Activated naive CD4-positive, alpha-beta T cell treated with anti-CD3 and anti-CD28 coated beads, Interleukin-2, amount 50 U/mL, for 72 hours (primary cell): ENCODE measurements at regions not wholly inside any gene's neighbourhood (a gene's known extent, or its start where the extent isn't known, plus 50 kb on each side); places are given as distances from the start of the nearest gene placed in this dataset.
"Not testable (repeated sequence)": the region's sequence is repeated elsewhere in the genome, so short reads cannot be mapped to it uniquely, and the experiment has no call there.

Experiments
- ATAC-seq, 2 donors: fragments of 150-1000 bp; cut with Tn5 transposase; 2 replicates each; pipeline ENCODE4 v1.10.0; 2021; ENCODE audit warnings: mild to moderate bottlenecking in 2 of 2, moderate library complexity in 2 of 2
- DNase-seq, 2 donors: peaks; one replicate each; pipeline ENCODE4 v3.0.0; 2021 to 2022; ENCODE audit warnings: low spot score in 2 of 2
- H3K27ac Mint-ChIP-seq, 2 donors: one replicate each; pipeline ENCODE4 v1.8.0; 2022; ENCODE audit warnings: mild to moderate bottlenecking in 2 of 2, mixed read lengths in 2 of 2
- H3K36me3 Mint-ChIP-seq, 2 donors: one replicate each; pipeline ENCODE4 v1.8.0; 2022; ENCODE audit warnings: mixed read lengths in 2 of 2
- H3K9me3 Mint-ChIP-seq, 2 donors: one replicate each; pipeline ENCODE4 v1.8.0; 2022; ENCODE audit warnings: mixed read lengths in 2 of 2

DNA sequence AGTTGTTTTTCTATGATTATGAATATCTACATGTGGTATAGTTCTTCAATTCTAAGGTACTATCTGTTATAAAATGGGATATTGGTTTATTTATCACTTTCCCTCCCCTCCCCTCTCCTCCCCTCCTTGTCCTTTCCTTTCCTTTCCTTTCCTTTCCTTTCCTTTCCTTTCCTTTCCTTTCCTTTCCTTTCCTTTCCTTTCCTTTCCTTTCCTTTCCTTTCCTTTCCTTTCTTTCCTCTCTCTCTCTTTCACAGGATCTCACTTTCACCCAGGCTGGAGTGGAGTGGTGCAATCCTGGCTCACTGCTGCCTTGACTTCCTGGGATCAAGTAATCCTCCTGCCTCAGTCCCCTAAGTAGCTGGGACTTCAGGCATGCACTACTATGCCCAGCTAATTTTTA is 466.8 kb downstream of the DMAC1 start:
- Mint-ChIP-seq H3K9me3 (no peaks in the 10 kb centered on the region), H3K36me3 (no peaks in the 10 kb centered on the region), H3K27ac (no peak overlapping the region)
- ATAC-seq (no peak), DNase-seq (no peak)

DNA sequence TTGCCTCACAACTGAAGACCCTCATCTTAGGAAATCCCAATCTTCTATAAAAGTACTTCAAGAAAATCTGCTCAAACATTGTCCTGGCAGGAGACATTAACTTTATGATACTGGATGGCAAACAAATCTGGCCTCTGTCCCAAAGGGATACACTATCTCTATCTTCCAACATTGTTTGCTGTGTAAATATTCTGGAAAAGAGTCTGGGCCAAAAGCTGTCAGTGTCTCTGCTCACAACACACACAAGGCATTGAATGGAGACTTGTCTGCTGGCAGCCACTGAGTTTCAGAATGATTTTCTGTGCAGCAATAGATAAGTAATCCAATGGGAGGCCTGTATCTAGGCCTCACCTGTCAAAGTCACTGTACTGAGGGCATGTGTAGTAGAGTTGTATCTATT is 471.1 kb downstream of the DMAC1 start:
- H3K9me3 Mint-ChIP-seq, result no peaks in the 10 kb centered on the region
- no peak overlapping the region for H3K27ac Mint-ChIP-seq
- DNase-seq (no peak), ATAC-seq (no peak)
- no peaks in the 10 kb centered on the region for H3K36me3 Mint-ChIP-seq

DNA sequence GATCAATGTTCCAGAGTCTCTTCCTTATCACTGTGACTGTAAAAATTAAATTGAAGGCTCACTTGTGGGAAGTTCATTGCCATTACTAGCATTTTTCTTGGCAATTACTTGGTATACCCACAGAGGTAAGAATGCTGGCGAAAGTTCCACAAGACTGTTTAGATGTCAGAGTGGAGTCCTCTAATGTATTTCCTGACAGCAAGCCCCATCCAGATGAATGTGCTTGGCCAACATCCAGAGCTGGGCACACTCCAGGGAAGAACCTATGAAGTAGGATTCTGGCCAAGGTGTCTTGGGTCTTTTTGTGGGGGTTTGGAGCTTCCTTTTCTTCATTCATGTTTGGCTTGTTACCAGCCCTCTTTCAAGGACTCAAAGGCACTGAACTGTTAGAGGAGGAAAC is 473.6 kb downstream of the DMAC1 start:
- DNase-seq (no peak), ATAC-seq (no peak)
- no peaks in the 10 kb centered on the region for H3K36me3 Mint-ChIP-seq
- H3K9me3 Mint-ChIP-seq, result no peaks in the 10 kb centered on the region
- H3K27ac Mint-ChIP-seq, result no peak overlapping the region

DNA sequence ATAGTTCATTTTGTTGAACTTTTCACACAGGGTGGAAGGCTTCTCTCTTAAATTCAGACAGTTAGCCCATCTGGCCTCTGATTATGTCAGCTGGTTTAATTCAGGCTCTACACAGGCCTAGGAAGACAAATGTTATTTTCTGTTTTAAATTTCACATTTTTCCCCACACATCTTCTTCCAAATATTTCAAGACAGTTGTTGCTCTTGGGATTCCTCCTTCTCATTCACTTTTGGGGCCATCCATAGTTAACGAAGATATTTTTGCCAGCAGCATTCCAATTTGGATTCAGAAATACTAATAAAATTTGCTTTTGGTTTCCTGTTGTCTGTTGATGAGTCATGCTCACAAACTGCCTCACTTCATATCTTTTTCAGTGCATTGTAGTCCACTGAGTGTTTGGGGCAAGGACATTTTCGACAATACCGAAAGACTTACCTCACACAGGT is 475.4 kb downstream of the DMAC1 start:
- H3K36me3 Mint-ChIP-seq, result no peaks in the 10 kb centered on the region
- ATAC-seq (no peak), DNase-seq (no peak)
- H3K9me3 Mint-ChIP-seq, result no peaks in the 10 kb centered on the region
- no peak overlapping the region for H3K27ac Mint-ChIP-seq

DNA sequence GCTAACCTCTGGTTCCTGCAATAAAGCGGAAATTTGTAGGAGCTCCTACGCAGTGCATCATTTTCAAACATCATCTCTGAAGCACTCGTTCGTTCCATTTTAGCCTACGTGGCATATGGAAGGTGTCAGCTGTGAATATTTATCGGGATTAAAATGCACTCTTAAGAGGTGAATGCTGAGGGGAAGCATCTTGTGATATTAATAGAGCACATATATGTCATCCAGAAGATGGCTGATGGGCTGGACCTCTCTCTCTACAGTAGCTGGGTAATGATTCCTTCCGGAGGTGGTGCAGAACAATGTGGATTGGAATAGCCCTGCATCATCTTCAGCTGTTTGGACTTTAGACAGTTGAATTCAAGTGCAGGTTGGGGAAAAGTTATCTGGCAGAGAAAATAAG is 478.7 kb downstream of the DMAC1 start:
- ATAC-seq, result no peak
- no peak overlapping the region for H3K27ac Mint-ChIP-seq

DNA sequence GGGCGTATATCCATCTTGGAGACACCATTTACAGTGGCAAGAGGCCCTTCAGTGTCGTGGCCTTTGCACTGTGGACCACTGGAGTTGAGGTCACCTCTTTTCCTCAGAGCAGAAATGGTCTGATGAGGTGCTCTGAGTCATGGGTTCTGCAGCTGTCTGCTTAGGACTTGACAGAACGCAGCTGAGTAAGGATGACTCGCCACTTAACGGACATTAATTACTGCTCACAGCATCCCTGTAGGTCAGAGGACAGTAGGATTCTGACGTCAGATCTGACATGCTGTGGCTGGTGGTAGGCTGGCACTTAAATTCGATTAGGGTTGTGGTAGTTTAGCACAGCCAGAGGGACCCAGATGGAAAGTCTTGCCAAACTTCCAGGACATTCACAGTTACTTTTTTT is 479.4 kb downstream of the DMAC1 start:
- H3K27ac Mint-ChIP-seq, result no peak overlapping the region
- DNase-seq (no peak), ATAC-seq (no peak)
- H3K9me3 Mint-ChIP-seq, result peaks cover 5 to 7% of the 10 kb centered on the region in 2 donors
- peaks cover 0 to 6% of the 10 kb centered on the region in 2 donors for H3K36me3 Mint-ChIP-seq

More for the DNA sequence above, 478.7 kb downstream of the DMAC1 start:
- no peak for DNase-seq
- Mint-ChIP-seq H3K9me3 (no peaks in the 10 kb centered on the region), H3K36me3 (no peaks in the 10 kb centered on the region)

DNA sequence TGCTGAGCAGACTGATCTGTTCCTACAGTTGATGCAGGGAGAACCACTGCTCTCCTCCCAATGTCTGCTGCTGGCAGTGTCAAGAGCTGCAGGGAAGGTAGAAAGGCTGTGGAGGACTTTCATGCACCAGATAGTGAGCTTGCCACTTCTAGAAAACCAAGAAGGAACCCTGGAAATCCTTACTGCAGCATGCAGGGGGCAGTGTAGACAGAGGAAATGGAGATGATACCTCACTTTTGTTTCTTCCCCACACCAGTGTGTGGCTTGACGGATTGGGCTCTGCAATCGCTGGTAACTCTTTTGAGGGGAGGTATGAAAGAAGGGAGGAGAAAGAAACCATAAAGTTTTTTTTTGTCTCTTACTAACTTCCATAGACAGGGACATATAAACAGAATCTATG is 480.7 kb downstream of the DMAC1 start:
- DNase-seq (no peak), ATAC-seq (no peak)
- peaks cover 7 to 10% of the 10 kb centered on the region in 2 donors for H3K9me3 Mint-ChIP-seq

DNA sequence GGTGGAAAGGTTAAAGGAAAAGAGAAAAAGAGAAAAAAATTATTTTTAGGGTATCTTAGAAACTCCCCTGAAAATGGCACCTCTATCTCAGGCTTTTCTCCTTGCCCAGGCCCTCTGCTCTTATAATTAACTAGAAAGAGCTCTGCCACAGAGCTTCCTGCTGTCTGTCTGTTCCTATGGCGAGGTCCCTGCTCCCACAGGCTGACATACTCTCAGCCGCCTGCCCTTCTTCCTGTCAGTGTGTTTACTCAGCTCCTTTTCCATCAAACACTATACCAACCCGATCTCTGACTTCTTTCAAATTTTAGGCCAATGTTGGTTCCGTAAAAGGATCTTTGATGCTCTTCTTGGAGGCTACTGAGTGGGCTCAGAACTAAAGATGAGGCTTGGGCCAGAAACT is 482.6 kb downstream of the DMAC1 start:
- ATAC-seq (no peak), DNase-seq (no peak)
- Mint-ChIP-seq H3K27ac (no peak overlapping the region), H3K36me3 (peaks cover 14 to 27% of the 10 kb centered on the region in 2 donors), H3K9me3 (peaks cover 21 to 25% of the 10 kb centered on the region in 2 donors)

More for the DNA sequence above, 480.7 kb downstream of the DMAC1 start:
- Mint-ChIP-seq H3K36me3 (peaks cover 2 to 12% of the 10 kb centered on the region in 2 donors), H3K27ac (no peak overlapping the region)

DNA sequence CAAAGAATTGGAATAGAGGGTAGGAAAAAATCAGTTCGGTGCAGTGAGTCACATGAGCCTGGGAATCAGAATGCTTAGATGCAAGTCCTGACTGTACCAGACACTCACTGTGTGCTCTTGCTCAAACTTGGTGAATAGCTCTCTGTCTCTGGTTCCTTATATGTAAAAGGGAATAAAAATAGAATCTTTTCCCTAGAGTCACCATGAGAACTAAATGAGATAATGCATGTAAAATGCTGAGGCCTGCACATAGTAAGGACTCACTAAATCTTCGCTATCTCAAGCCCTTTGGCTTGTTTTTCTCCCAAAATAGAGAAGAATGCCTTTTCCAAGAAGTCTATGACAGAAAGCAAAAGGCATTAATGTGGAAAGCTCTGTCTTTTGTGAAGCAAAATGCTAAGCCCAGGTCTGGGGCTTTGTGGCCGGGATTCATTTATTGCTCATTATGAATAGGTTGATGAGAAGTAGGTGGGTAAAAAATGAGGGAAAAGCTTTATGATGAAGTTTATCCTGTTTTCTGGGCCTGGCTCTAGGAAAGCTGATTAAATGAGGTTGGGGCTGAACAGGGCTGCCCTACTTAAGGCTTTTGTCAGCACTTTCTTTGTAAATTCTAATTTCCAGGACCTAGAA is 483.3 kb downstream of the DMAC1 start:
- H3K27ac Mint-ChIP-seq, result no peak overlapping the region
- peaks cover 21 to 29% of the 10 kb centered on the region in 2 donors for H3K9me3 Mint-ChIP-seq
- peaks cover 15 to 28% of the 10 kb centered on the region in 2 donors for H3K36me3 Mint-ChIP-seq
- no peak for DNase-seq
- ATAC-seq, result no peak

DNA sequence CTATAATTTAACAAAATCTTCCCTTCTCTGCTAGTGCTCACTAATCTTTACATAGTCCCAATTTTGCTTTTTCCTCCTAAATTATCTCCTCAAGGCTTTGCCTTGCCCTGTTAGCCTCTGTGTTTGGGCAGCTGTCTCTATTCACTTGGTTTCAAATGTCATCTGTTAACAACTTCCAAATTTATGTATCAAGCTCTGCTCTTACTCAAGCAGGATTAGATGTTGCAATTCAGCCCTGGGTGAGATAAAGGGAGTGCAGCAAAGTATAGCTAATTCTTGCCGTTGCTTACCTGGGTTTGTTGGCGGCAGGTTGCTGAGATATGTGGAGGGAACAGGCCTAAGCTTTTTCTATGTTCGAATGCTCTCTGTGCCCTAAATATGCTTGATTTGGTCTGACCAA is 483.8 kb downstream of the DMAC1 start:
- DNase-seq (no peak), ATAC-seq (no peak)
- no peak overlapping the region for H3K27ac Mint-ChIP-seq
- peaks cover 21 to 33% of the 10 kb centered on the region in 2 donors for H3K36me3 Mint-ChIP-seq
- peaks cover 25 to 34% of the 10 kb centered on the region in 2 donors for H3K9me3 Mint-ChIP-seq

DNA sequence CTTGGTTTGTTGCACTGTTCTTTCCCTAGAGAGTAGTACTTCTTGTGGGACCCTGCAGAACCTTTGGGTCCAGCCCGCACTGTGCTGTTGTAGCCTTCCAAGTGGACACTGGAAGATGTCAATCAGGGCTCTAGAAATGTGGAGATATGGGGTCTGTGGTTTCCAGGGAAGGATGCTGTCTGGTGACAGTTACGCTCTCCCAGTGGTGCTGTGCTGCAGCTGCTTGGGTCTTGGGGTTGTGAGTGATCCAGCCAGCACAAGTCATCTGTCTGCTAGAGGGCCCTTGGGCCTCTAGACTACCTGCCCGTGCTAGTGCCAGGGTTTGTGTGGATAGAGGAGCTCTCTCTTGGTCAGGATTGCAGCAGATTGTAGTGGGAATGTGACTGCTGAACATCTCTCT is 484.5 kb downstream of the DMAC1 start:
- DNase-seq, result no peak
- Mint-ChIP-seq H3K9me3 (peaks cover 28 to 40% of the 10 kb centered on the region in 2 donors), H3K36me3 (peaks cover 26 to 36% of the 10 kb centered on the region in 2 donors), H3K27ac (no peak overlapping the region)
- no peak for ATAC-seq

DNA sequence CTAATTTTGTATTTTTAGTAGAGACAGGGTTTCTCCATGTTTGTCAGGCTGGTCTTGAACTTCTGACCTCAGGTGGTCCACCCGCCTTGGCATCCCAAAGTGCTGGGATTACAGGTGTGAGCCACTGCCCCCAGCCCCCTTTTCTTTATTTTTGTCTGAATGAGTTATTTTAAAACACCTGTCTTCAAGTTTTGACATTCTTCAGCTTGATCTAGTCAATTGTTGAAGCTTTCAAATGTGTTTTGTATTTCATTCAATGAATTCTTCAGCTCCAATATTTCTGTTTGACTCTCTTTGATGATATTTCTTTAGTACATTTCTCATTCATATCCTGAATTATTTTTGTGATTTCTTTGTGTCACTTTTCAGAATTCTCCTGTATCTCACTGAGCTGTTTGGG is 486.2 kb downstream of the DMAC1 start:
- DNase-seq, result no peak
- no peak overlapping the region for H3K27ac Mint-ChIP-seq
- ATAC-seq, result no peak
- peaks cover 33 to 49% of the 10 kb centered on the region in 2 donors for H3K9me3 Mint-ChIP-seq
- H3K36me3 Mint-ChIP-seq, result peaks cover 35 to 43% of the 10 kb centered on the region in 2 donors

DNA sequence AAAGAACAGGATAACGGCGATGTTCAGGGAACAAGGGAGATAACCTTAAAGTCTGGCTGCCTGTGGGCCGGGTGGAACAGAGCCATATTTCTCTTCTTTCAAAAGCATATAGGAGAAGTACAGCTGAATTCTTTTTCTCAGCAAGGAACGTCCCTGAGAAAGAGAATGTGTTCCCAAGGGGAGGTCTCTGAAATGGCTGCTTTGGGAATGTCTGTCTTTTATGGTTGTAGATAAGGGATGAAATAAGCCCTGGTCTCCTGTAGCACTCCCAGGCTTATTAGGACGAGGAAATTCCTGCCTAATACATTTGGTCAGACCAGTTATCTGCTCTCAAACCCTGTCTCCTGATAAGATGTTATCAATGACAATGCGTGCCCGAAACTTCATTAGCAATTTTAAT is 490.5 kb downstream of the DMAC1 start:
- not testable (repeated sequence) for H3K27ac Mint-ChIP-seq, DNase-seq, ATAC-seq
- Mint-ChIP-seq H3K36me3 (peaks cover 33 to 34% of the 10 kb centered on the region in 2 donors), H3K9me3 (peaks cover 30 to 58% of the 10 kb centered on the region in 2 donors)

DNA sequence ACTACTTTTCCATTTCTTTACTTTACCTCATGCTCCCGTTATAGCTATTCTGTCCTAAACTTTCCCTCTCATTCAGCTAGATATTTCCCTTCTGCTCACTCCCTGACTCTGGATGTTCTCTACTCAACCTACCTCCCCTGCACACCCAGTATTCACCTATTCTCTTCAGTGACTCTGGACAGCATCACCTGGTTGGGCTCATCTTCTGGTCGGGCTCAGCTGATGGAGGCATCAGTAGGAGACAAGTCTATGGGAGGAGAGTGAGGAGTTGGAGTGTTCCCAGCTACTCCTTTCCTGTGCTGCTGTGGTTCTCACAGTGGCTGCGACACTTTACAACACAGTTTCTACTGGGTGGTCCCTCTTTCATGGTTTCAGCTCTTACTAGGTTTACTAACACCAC is 493.9 kb downstream of the DMAC1 start:
- no peak for ATAC-seq
- H3K9me3 Mint-ChIP-seq, result peaks cover 11 to 32% of the 10 kb centered on the region in 2 donors
- no peak overlapping the region for H3K27ac Mint-ChIP-seq
- no peak for DNase-seq
- peaks cover 10 to 14% of the 10 kb centered on the region in 2 donors for H3K36me3 Mint-ChIP-seq

DNA sequence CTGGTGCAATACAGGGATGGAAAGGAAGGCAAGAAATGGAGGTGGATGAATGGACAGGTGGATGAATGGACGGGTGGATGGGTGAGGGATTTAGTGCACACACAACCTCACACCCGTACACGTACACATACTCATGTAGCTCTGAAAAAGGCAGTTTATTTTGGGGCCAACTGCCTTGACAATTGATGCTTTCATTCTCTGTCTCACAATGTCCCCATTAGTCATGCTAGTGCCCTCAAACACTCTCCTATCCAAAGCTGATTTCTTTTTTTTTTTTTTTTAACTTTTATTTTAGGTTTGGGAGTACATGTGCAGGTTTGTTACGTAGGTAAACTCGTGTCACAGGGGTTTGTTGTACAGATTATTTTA is 495.0 kb downstream of the DMAC1 start:
- Mint-ChIP-seq H3K9me3 (peaks cover 7 to 23% of the 10 kb centered on the region in 2 donors), H3K27ac (no peak overlapping the region), H3K36me3 (peaks cover 4% of the 10 kb centered on the region in 2 donors)
- DNase-seq, result no peak
- no peak for ATAC-seq

DNA sequence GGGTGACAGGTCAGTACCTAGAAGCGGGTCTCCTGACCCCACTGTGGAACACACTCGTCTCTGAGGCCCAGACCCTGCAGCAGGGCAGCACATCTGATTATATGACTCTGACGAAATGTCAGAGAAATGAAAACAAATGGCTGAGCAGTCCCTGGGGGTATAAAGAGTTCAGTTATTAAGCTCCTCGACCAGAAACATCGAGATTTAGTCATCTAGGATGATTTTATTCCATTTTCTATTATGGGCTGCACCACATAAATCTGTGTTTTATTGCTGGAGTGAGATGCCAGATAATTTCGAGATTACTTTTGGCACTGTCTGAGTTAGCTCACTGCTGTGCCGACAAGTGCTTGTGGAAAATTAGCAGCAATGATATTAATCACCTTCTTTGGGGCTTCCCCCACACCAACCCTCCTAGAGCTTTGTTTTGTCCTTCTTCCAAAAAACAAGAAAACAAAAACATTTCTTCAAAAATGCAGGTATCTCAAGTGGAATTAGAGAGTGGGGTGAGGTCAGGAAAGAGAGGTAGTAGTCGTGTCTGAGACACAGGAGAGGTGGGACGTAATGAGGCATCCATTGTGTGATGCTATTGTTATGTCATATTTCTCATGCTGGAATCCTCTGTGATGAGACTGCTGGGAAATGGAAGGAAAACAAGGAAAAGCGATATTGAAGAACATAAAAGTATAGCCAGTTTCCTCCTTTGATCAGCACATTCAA is 495.5 kb downstream of the DMAC1 start:
- H3K36me3 Mint-ChIP-seq, result no peaks in the 10 kb centered on the region
- ATAC-seq (no peak), DNase-seq (no peak)
- no peak overlapping the region for H3K27ac Mint-ChIP-seq
- peaks cover 7 to 23% of the 10 kb centered on the region in 2 donors for H3K9me3 Mint-ChIP-seq

DNA sequence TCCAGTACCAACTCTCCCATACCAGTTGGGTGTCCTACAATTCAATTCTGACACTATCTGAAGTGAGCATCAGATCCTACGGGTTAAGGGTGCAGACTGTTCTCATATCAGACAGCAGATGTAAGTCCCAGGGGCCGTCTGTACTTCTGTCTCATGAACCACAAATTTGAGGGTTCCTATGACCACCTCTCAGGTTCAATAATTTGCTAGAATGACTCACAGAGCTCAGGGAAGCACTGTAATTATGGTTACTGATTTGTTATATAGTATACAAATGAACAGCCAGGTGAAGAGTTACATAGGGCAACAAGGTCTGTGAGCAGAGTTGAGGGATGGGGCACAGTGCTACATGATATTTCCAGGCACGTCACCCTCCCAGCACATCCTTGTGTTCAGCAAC is 499.1 kb downstream of the DMAC1 start:
- Mint-ChIP-seq H3K9me3 (no peaks in the 10 kb centered on the region), H3K27ac (no peak overlapping the region), H3K36me3 (no peaks in the 10 kb centered on the region)
- ATAC-seq (peak in 1 of 2 donors; percentile 47), DNase-seq (no peak)

DNA sequence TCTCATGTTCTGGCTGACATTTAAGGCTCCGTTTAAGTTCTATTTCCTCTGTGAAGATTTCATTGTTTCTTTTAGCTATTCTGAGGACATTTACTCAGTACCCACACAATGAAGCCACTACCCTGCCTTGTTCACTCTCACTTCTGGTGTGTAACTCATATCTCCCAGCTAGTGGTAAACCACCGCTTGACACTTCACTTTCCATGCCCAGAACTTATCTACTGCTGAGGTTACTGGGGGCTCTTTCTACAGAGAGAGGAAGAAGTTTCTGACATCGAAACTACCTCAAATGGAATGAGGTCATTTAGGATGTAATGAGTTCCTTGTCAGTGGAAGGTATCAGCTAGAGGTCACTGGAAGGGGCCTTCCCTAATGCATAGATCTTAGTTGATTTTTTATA is 501.5 kb downstream of the DMAC1 start:
- peak overlapping the region; percentile 34 to 84 for H3K27ac Mint-ChIP-seq
- H3K36me3 Mint-ChIP-seq, result peaks cover 0 to 2% of the 10 kb centered on the region in 2 donors
- ATAC-seq (peak; percentile 94 to 96), DNase-seq (peak in 1 of 2 donors; percentile 51)
- peaks cover under 1% of the 10 kb centered on the region in 2 donors for H3K9me3 Mint-ChIP-seq
